HG02623 (cell line): ENCODE measurements at regions not wholly inside any gene's neighbourhood (a gene's known extent, or its start where the extent isn't known, plus 50 kb on each side); places are given as distances from the start of the nearest gene placed in this dataset.
"Not testable (repeated sequence)": the region's sequence is repeated elsewhere in the genome, so short reads cannot be mapped to it uniquely, and the experiment has no call there.

Experiments used
- ATAC-seq: cut with Tn5 transposase; IDR thresholded peaks from one replicate; pipeline ENCODE4 v1.9.1; 2021; ENCODE audit warnings: moderate library complexity; ENCODE audit not compliant: unreplicated experiment

DNA sequence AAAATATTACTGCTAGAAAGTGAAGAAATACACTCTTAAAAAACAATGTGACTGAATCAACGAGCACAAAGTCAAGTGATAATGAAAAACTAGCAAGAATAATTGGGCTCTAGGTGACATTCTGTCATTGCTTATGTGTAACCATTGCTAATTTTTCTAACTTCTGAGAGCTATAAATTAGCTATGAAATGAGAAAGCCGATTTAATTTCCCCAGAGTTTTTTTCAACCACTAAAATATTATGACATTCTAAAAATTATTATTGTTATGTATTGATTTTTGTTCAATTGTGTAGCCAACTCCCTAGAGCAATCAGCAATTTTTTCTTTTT, 458.6 kb upstream of the ATXN8OS start:
- ATAC-seq, result no peak

DNA sequence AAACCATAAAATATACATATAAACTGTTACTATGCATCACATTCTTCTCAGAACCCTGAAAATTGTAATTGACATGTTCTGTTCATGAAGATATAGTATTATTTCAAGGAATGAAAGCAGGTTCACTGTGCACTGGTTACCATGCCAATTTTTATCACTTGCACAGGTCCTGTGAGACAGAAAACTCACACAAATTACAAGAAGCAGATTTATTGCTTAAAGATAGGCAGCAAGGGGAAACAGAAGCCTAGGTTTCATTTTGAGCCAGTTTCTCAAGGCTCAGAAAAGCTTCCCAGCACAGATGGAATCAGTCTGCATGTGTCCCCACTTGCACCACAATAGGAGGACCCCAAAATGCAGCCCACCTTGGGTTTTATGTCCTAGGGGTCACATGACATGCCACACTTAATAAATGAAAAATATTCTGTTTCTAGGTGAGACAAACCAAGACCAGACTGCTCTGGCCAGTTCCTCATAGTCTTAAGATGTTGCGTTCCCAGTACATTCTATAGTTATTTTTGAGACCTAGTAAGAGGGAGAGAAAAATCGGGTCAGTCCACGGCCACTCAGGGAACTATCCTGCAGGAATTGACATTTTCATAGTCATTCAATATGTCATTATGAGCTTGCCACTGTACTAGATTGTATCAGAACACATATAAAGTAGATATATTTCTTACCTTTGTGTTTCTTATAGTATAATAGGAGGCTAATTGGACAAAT, 459.1 kb upstream of the ATXN8OS start:
- no peak for ATAC-seq

DNA sequence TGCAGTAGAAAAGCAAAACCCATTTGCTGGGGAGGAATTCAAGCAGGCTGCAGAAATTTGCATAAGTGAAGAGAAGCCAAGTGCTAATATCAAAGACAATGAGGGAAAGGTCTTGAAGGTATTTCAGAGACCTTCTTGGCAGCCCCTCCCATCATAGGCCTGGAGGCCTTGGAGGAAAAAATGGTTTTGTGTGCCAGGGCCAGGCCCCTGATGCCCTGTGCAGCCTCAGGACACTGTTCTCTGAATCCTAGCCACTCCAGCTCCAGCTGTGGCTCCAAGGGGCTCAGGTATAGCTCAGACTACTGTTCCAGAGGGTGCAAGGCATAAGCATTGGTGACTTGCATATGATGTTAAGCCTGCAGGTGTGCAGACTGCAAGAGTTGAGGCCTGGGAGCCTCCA, 463.2 kb upstream of the ATXN8OS start:
- no peak for ATAC-seq

DNA sequence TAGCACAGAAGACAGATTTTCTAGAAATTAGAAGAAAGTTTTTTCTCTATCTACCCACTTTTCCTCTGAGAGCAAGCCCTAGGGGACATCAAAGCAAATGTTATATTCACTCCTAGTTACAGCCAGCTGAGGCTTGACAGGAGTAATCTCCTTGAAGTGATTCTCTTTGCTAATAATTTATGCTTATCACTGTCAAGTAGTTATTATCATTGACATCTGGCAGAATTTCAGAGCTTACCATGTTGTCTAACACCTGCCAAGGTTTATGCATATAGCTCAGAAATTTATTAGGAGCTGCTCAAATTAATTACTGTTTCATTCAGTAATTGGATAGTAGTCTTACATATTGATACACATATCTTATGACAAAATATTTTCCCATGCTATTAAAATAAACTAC, 465.9 kb upstream of the ATXN8OS start:
- no peak for ATAC-seq

DNA sequence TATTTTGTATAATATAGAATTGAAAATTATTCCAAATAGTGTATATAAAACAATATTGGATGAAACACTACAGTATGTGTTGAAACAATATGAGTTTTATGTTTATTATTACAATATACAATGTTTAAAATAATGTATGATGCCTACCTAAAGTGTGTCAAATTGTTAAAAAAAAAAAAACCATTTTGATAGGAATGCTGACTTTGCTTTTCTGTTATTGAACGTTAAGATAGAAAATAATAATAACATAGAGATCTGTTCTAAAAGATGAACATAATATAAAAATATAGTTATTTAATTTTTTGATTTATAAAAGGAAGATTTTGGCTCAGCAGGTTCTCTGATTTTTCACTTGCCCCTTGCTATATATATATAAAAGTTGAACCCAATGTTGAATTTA, 474.6 kb upstream of the ATXN8OS start:
- no peak for ATAC-seq

DNA sequence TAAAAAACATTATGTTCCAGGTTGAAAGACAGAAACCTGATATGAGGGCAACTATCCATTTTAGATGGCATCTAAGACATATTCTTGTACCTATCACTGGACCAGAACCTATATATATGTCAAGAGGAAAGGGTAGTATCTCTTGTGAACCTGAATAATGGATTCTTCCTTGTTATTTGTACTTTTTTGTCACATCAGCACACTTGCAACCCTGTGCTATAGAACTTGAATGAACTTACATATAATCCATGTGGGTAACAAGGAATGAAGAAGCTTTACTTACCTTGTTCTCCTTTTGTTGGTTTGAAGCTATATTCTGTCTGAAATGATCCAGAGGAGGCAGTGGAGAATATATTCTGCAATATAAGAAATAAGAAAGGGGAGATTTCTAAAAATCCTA, 483.7 kb upstream of the ATXN8OS start:
- ATAC-seq, result no peak

DNA sequence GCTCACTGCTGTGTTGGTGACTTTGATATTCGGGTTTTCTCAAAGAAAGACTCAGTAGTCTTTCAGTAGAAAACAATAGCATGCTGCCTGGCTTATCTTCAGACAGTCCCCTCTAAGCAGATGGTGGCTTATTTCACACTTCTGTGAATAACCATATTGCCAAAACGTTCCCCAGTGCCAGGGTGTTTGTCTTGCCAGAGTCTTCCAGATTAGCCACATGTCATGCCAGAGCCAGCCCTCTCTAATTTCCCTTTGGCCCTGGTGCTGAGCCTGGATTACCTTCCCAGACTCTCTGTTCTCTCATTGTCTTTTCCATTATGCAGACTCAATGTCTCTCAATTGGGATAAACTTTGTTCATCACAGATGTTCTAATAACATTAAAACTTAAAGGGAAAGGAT, 488.0 kb upstream of the ATXN8OS start:
- no peak for ATAC-seq

DNA sequence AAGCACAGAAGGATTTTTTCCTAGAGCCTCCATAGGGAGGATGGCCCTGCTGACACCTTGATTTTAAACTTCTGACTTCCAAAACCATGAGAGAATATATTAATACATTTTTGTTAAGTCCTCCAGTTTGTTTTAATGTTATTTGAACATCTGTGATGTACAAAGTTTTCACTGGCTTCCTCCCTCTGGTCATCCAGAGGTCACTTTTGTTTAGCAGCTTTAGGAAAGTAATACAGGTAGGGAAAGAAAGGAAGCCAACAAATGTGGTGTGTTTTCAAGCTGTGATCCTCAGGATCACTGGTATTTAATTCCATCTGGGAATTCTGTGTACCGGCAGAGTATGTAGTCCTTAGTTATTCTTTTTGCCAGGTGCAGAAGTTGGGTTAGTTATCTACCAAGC, 488.8 kb upstream of the ATXN8OS start:
- no peak for ATAC-seq

DNA sequence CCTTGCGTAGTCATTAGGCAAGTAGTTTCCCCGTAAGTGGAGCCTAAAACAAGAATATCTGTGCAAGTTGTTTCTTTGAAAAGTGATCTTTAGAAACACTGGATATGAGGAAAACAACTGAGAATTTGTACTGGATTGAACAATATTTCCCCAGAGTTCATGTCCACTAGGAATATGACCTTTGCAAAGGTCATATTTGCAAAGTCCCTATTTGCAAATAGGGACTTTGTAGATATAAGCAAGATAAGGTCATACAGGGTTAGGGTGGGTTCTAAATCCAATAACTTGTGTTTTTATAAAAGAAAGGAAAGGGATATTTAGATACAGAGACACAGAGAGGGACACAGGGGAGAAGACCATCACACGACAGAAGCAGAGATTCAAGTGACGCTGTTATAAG, 489.2 kb upstream of the ATXN8OS start:
- no peak for ATAC-seq

DNA sequence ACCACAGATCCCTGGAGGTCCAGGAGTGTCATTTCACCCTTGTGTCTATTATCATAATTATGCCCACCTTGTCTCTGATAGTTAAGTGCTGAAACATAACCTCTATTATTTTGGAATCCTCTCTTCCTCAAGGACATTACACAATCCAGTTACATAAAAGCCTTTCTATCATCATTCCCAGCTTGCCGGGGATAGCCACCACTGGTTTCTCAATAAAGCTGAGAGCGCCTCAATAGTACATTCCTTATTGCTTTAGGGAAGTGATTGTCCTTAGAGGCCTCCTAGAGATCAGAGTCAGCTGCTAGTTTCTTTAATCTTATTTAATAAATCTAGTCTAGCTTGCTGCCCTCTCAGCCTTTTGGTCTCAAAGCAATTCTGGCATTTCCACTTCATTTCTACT, 490.0 kb upstream of the ATXN8OS start:
- no peak for ATAC-seq

DNA sequence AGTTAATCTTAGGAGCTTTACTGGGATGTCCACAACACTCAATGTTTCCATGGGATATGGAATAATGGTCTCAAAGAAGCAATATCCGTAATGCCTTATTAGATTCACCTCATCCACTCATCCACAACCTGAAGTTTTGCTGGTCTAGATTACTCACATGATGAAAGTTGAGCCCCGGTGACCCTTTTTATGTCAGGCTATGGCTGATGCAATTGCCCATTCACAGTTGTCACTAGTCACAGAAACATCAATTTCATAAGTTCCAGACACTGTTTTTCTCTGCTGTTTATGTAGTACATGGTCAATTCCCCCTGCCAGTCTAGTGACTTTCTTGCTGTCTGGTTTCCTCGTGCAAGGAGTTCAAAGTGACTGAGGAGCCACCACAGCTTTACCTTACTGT, 491.2 kb upstream of the ATXN8OS start:
- no peak for ATAC-seq

DNA sequence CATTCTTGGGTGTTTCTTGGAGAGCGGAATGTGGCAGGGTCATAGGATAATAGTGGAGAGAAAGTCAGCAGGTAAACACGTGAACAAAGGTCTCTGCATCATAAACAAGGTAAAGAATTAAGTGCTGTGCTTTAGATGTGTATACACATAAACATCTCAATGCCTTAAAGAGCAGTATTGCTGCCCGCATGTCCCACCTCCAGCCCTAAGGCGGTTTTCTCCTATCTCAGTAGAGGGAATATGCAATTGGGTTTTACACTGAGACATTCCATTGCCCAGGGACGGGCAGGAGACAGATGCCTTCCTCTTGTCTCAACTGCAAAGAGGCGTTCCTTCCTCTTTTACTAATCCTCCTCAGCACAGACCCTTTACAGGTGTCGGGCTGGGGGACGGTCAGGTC, 492.6 kb upstream of the ATXN8OS start:
- ATAC-seq, result not testable (repeated sequence)

DNA sequence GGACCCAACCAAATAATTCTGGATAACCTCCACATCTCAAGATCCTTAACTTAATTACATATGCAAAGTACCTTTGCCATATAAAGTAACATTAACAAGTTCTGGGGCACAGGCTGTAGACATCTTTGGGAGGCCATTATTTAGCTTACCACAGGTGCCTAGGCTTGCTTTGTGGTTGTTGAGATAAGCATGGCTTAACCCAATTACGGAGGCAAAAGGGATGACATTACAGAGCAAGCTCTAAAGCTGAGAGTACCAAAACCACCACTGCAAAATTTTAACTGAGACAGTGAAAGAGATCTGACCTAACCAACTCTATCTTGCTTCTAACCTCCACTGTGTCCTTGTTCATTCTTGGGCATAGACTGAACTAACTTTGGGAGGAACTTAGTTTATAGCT, 502.9 kb upstream of the ATXN8OS start:
- ATAC-seq, result no peak

DNA sequence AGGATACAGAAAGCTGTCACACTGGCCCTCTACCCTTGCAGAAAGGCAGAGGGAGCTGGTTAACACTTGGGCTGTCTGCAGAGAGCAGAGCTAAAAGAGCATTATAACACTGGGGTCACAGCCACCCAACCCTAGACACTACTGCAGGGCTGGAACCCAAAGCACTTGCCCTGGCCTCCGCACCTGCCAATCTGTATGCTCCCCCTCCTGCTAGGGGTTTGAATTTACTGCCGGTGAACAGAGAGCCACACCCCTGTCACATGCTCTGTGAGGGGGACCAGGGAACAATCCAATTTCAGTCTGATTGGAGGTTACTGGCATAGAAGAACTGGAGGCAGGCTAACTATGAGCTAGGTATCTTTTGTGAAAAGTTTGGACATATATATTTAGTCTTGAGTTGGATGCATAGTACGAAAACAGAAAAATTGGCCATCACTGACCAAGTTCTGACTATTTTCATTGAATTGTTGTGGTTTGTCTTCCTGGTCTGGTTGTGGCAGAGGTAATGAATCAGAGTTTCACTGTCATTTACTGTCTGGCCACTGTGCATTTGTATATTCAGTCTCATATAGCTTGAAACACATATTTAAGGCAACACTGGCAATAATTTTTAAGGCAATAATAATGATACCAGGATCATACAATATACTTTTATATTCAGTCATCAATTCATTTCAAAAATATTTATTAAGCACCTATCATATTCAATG, 504.3 kb upstream of the ATXN8OS start:
- ATAC-seq, result no peak

DNA sequence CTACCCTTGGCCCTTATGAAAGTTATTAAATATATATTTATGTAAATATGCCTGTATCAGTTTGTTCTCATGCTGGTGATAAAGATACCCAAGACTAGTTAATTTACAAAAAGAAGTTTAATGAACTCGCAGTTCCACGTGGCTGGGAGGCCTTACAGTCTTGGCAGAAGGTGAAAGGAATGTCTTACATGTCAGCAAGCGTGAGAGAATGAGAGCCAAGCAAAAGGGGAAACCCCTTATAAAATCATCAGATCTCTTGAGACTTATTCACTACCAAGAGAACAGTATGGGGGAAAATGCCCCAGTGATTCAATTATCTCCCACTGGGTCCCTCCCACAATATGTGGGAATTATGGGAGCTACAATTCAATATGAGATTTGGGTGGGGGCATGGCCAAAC, 506.0 kb upstream of the ATXN8OS start:
- no peak for ATAC-seq

DNA sequence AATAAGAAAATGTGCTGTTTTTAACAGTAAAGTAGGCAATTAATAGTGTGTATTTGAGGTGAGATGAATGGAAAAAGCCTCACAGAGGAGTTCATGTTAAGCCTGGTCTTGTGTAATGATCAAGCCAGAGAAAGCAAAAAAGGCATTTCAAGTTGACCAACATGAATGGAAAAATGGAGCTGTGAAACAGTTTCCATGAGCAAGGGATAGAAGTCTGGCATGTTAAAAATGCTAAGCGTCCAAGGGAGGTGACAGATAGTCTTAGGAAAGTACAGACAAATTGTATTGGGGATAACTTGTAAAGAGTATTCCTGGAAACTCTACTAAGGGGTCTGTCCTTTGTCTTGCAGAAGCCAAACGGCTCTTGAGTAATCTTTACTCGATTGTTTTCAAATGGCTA, 506.8 kb upstream of the ATXN8OS start:
- ATAC-seq, result no peak

DNA sequence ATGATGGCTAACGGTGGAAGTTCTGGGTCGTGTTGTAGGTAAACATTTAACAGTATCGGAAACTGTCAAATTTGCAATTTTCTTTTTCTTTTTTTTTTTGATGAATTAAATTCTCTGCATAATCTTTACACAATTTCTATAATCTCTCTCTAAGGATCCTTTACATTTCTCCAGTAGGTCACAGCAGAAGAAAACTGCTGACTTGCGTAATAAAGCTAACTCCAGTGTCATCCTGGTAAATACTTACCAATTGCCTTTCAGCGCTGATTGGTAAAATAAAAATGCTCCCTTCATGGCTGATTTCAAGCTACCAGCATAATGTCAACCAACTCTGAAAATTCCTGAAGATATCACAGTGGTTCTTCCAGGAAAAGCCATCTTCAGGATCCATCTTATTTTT, 510.5 kb upstream of the ATXN8OS start:
- ATAC-seq, result no peak

DNA sequence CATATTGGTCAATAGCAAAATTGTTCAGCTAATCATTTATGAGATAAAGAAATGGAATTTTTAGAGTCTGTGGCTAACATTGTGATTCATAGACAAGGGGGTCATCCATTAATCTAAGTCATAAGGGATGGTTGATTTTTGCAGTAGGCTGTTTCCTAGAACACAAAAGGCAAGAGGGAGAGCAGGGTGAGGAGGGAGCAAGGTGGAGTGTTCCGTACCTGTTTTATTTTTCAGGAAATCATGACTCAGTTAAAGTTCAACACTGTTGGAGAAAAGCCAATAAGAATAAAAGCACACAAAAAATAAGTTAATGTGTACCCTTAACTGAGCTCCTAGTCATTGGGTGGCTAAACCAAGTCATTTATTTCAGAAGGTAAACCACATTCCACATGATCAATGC, 512.4 kb upstream of the ATXN8OS start:
- no peak for ATAC-seq

DNA sequence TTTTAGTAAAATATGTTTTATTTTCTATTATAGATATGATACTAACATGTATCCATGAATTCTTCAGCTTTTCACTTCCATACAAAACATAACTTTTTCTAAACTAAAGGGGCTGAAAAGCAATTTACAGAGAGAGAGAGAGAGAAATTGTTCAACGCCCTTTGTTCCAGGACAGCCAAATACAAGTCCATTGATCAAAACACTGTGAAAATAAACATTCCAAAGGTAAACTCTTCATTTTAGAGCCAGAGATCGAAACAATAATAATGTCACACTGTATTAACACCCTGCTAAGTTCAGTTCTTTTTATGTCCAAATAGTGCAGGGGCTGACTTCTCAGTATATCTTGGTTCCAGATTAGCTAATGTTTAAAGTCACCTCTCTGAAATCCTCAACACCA, 516.2 kb upstream of the ATXN8OS start:
- no peak for ATAC-seq

DNA sequence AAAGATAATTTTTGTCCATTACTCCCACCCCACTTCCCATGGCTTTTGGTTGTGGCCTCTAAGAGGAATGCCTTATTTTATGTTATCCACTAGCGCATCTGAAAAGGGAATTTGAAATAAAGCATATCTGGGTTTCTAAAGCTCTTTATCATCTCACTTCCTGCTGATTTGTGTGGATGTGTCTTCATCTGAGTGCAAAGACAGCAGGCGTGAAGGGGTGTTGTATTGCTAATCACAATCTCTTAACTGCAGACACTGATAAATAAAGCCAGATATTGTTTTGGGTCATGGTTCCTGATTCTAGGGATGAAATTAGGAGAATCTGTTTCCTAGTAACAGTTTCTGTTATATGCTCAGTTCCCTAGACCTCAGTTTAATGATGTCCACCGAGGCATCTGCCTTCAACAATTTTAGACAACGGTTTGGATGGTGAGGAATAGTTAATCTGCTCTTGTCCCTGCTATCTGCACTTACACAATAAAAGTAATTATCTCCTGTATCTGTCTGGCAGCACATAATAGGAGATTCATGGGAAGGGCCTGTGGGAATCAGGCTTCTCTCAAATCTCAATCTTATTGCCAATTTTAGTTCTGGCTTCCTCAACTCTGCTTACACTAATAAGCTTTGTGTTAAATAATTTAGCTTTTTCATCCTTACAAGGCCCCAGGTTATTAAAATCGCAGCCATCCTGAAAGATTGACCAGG, 517.9 kb upstream of the ATXN8OS start:
- no peak for ATAC-seq

DNA sequence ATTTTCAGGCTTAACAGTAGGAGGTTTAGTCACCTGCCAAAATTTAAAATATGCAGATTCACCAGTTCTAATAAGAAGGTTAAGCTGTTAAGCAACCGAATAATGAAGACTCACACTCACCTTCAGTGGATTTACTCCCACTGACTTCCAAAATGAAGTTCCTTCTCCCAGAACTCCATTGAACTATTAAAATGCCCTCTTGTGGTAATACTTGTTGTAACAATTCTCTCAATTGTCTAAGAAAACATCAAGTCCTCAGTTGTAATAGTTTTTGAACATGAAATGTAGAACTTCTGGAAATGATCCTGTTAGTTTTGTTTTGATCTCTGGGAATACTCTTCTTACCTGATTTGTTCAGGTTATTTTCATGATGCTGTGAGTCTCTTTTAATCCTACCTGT, 522.0 kb upstream of the ATXN8OS start:
- no peak for ATAC-seq

DNA sequence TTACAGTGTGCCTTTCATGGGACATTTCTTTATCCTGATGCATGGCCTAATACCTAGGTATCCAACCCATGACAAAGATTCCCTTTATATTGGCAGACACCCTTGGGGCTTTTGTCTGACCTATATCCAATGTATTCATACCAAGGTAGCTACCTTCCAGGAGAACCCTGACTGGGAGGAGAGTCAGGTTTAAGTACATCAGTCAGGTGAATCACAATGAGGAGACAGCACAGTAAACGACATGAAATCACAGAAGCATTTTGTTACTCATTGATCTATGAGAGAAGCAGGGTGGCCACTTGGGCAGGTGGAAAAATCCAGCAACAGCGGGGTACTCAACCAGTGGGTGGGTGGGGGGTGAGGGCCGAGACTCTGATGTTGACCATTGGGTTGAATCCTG, 527.4 kb upstream of the ATXN8OS start:
- no peak for ATAC-seq
